GM18873 (cell line): ENCODE measurements at regions not wholly inside any gene's neighbourhood (a gene's known extent, or its start where the extent isn't known, plus 50 kb on each side); places are given as distances from the start of the nearest gene placed in this dataset.
"Not testable (repeated sequence)": the region's sequence is repeated elsewhere in the genome, so short reads cannot be mapped to it uniquely, and the experiment has no call there.

Experiments used
- ATAC-seq: cut with Tn5 transposase; IDR thresholded peaks from one replicate; pipeline ENCODE4 v1.9.1; 2021; ENCODE audit warnings: mild to moderate bottlenecking, moderate library complexity, moderate number of reproducible peaks; ENCODE audit not compliant: unreplicated experiment, low FRiP score

DNA sequence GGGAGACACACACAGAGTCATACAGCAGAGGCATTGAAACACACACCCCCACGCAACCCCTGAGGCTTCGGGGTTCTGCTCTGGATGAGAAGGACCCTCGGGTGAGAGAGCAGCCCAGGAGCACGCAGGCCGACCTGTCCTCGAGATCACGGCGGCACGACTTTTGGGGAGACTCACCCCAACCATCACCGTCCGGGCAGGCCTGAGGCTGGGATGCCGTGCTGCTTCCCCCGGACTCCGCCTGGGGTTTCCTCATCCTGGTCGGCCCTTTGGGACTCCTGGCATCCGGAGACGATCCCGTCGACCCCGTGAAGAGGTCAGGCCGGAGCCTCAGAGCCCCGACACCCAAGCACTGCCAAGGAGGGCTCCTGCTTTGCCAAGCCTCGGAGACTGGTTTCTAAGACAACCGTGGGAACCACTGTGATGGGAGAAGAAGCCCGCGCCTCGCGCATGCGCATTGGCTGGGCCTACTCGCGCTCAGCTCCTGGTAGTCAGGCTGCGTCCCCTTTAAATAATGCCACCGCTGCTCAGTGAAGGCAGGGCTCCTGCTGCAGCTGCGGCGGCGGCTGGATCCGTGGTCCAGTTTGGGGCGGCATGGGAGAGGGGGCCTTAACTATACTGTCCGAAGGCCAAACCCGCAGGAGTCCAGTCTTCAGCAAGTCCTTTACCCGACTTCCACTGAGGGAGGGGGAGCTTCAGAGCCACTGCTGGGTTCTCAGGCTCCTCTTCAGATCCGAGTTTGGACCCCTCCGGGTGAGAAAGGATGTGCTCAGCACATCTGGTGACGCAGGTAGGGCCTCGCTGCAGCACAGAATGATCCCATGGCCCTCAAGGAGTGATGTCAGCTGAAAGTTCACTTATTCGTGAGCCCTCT lies 171.4 kb upstream of the ZNF337 start:
- ATAC-seq: no peak

- ATAC-seq: not testable (repeated sequence)
Observed at GRCh38 chr20:25867015-25867775, 170.5 kb upstream of the ZNF337 start.

GRCh38 chr20:25865715-25866656 lies 169.3 kb upstream of the ZNF337 start:
- ATAC-seq: no peak

GRCh38 chr20:25864963-25865714 lies 168.5 kb upstream of the ZNF337 start:
- ATAC-seq: not testable (repeated sequence)

- no peak for ATAC-seq
Observed at GRCh38 chr20:25864326-25864962, 167.8 kb upstream of the ZNF337 start.

- no peak for ATAC-seq
Observed at GRCh38 chr20:25863536-25864325, 167.1 kb upstream of the ZNF337 start.

GRCh38 chr20:25862967-25863530 lies 166.4 kb upstream of the ZNF337 start:
- not testable (repeated sequence) for ATAC-seq

GRCh38 chr20:25860531-25861150 lies 164.0 kb upstream of the ZNF337 start:
- no peak for ATAC-seq

GRCh38 chr20:25859649-25860530 lies 163.2 kb upstream of the ZNF337 start:
- ATAC-seq: no peak

- ATAC-seq: no peak
Observed at GRCh38 chr20:25858495-25859425, 162.1 kb upstream of the ZNF337 start.

DNA sequence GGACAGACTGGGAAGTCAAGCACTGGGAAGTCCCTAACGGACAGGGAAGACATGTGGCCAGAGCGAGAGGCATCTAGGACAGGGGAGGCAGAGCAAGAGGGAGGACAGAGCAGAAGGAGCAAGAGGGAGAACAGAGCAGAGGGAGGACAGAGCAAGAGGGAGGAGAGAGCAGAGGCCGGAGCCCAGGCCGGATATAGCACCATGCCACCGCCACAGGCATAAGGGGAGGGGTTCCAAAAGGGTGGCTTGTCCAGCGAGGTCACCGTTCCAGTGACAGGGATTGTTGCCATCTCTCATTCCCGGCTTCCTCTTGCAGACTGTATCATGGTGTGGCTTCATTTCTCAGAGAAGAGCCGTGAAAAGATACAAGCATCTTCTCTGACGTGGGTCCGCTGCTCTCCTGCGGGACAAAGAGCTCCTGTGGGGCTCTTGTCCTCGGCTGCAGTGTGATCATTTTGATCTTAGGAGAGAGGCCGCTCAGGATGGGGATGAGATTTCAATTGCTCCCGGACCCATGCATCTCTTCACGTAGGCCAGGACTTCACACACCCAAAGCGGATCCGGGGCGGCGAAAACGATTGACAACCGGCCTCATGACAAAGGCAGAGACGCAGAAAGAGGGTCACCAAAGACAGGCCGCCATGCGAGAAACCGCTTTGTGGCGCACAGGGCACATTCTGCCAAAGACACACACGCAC lies 160.6 kb upstream of the ZNF337 start:
- ATAC-seq: not testable (repeated sequence)

DNA sequence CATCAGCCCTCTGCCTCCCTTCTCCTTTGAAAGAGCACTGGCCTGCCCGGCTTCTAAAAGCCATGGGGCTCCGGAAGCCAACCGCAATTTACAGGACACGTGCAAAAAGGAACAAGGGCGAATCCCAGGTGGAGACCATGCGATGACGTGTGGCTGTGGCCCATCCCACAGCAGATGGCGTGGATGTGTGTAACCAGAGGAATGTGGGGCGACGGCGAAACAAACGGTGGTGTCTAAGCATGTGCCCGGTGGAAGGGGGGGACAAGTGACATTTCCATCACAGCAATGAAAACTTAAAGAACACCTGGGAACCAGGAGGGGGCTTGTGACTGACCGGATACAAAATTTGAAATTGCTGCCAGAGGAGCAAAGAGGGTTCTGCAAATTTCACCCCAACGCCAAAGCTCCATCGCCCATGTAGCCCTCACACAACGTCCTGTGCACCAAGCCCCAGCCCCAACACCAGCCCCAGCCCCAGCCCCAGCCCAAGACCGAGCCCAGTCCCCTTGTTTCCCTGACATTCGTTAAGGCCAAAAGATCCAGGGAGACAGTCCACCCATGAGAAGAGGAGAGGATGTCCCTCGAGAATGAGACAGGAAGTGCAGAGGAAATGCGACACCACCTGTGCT lies 159.7 kb upstream of the ZNF337 start:
- no peak for ATAC-seq

GRCh38 chr20:25855451-25856156 lies 159.0 kb upstream of the ZNF337 start:
- ATAC-seq: not testable (repeated sequence)

GRCh38 chr20:25854666-25855065 lies 158.0 kb upstream of the ZNF337 start:
- not testable (repeated sequence) for ATAC-seq
